GM21529 (cell line): ENCODE measurements at regions not wholly inside any gene's neighbourhood (a gene's known extent, or its start where the extent isn't known, plus 50 kb on each side); places are given as distances from the start of the nearest gene placed in this dataset.

Experiments used
- ATAC-seq: cut with Tn5 transposase; IDR thresholded peaks from one replicate; pipeline ENCODE4 v1.9.1; 2021; ENCODE audit not compliant: unreplicated experiment

GRCh38 chr3:41126961-41127360 is 72.3 kb upstream of the CTNNB1 start:
- no peak for ATAC-seq

GRCh38 chr3:41127414-41127813 is 71.9 kb upstream of the CTNNB1 start:
- ATAC-seq = no peak

GRCh38 chr3:41129731-41130130 is 69.6 kb upstream of the CTNNB1 start:
- no peak for ATAC-seq

GRCh38 chr3:41131224-41131623 is 68.1 kb upstream of the CTNNB1 start:
- no peak for ATAC-seq

- no peak for ATAC-seq
Observed at GRCh38 chr3:41137686-41138111, 61.6 kb upstream of the CTNNB1 start.

- no peak for ATAC-seq
Observed at GRCh38 chr3:41138146-41138545, 61.2 kb upstream of the CTNNB1 start.

GRCh38 chr3:41138601-41139000 is 60.7 kb upstream of the CTNNB1 start:
- no peak for ATAC-seq

GRCh38 chr3:41140242-41140641 is 59.1 kb upstream of the CTNNB1 start:
- no peak for ATAC-seq

- no peak for ATAC-seq
Observed at GRCh38 chr3:41141433-41142167, 57.7 kb upstream of the CTNNB1 start.

GRCh38 chr3:41143421-41144031 is 55.8 kb upstream of the CTNNB1 start:
- ATAC-seq = no peak

GRCh38 chr3:41144631-41145030 is 54.7 kb upstream of the CTNNB1 start:
- ATAC-seq = no peak

GRCh38 chr3:41148478-41148877 is 50.8 kb upstream of the CTNNB1 start:
- ATAC-seq = no peak

- ATAC-seq = no peak
Observed at GRCh38 chr3:41148901-41149300, 50.4 kb upstream of the CTNNB1 start.
